GM12892 (cell line): ENCODE measurements at regions not wholly inside any gene's neighbourhood (a gene's known extent, or its start where the extent isn't known, plus 50 kb on each side); places are given as distances from the start of the nearest gene placed in this dataset.

Experiments
- DNase-seq: peaks from one replicate; pipeline ENCODE4 v3.0.0; 2011; ENCODE audit not compliant: insufficient read length
- FAIRE-seq: peaks from 2 replicates; lab custom pipeline; 2011; peaks lifted over from hg19 to GRCh38; lab: Jason Lieb, UNC
- POLR2A ChIP-seq: IDR thresholded peaks from 2 replicates; pipeline ENCODE4 v1.6.1; 2011; ENCODE audit warnings: low read depth, low read length, control low read depth
- POLR2AphosphoS5 ChIP-seq: IDR thresholded peaks from 2 replicates; pipeline ENCODE4 v1.6.1; 2011; ENCODE audit warnings: low read depth, low read length, control low read depth
- TAF1 ChIP-seq: IDR thresholded peaks from 2 replicates; pipeline ENCODE4 v1.6.1; 2011; ENCODE audit warnings: low read depth, mild to moderate bottlenecking, control low read depth, low read length, borderline replicate concordance

DNA sequence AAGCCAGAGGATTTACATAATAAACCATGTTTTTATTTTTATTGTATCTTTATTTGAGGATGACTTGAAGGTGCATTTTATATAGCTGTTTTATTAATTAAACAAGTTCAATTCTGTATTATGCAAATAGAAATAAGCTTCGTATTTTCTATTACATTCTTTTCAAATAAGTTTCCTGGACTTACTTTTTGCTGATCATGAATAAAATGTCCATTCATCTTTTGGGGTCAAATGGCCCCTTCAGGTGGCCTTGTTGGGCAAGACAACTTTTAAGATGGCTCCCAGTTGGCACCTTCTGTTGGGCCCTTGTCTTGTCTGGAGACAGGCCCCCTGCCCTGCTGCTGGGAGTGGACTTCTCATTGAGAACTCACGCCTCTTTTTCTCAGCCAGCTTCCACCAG, 654.6 kb upstream of the NOX3 start:
- no peak for DNase-seq
- FAIRE-seq: no peak
- no peak for TF ChIP-seq POLR2AphosphoS5
- TF ChIP-seq TAF1: no peak
- no peak for TF ChIP-seq POLR2A

GRCh38 chr6:156109713-156110112, 654.1 kb upstream of the NOX3 start:
- FAIRE-seq (no peak), DNase-seq (no peak)
- TF ChIP-seq POLR2A (no peak), TAF1 (no peak), POLR2AphosphoS5 (no peak)

- no peak for DNase-seq
Measured at GRCh38 chr6:156107624-156108101, 652.0 kb upstream of the NOX3 start.

DNA sequence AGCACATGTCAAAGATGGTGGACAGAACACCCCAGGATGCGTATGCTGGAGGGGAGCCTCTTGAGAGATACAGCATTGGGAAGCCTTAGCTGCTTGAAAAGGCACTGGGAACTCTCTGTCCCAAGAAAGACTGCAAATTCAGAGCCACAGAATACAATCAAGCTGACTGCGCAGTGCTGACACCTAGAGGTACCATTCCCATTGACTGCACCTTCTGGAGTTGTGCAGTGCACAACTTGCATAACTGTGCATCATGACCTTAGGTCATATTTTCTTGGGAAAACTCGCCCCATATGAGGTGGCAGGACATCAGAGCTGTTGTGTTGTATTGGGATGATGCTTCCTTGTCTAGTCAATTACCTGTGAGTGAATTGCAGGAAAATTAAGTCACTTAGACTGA, 646.5 kb upstream of the NOX3 start:
- no peak for TF ChIP-seq TAF1
- TF ChIP-seq POLR2AphosphoS5: no peak
- TF ChIP-seq POLR2A: no peak
- no peak for DNase-seq
- FAIRE-seq: no peak

More at GRCh38 chr6:156107624-156108101, 652.0 kb upstream of the NOX3 start:
- TF ChIP-seq POLR2A (no peak), POLR2AphosphoS5 (no peak), TAF1 (no peak)
- FAIRE-seq: no peak

GRCh38 chr6:156098839-156099238, 643.2 kb upstream of the NOX3 start:
- FAIRE-seq (no peak), DNase-seq (no peak)
- TF ChIP-seq TAF1: no peak
- TF ChIP-seq POLR2A: no peak
- TF ChIP-seq POLR2AphosphoS5: no peak

DNA sequence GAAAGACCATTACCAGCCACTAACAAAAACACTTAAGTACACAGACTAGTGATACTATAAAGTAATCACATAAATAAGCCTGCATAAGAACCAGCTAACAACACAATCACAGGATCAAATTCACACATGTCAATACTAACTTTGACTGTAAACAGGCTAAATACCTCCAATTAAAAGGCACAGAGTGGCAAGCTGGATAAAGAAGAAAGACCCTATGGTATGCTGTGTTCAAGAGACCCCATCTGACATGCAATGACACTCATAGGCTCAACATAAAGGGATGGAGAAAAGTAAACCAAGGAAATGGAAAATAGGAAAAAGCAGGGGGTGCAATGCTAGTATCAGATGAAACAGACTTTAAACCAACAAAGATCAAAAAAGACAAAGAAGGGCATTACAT, 631.8 kb upstream of the NOX3 start:
- TF ChIP-seq POLR2AphosphoS5 (no peak), TAF1 (no peak), POLR2A (no peak)
- no peak for DNase-seq
- no peak for FAIRE-seq

- FAIRE-seq (no peak), DNase-seq (no peak)
- no peak for TF ChIP-seq POLR2A
- TF ChIP-seq TAF1: no peak
- TF ChIP-seq POLR2AphosphoS5: no peak
Measured at GRCh38 chr6:156082012-156082411, 626.4 kb upstream of the NOX3 start.

- TF ChIP-seq POLR2AphosphoS5: no peak
- no peak for TF ChIP-seq TAF1
- TF ChIP-seq POLR2A: no peak
- no peak for DNase-seq
- no peak for FAIRE-seq
Measured at GRCh38 chr6:156080371-156080770, 624.7 kb upstream of the NOX3 start.

GRCh38 chr6:156068881-156069280, 613.2 kb upstream of the NOX3 start:
- DNase-seq: no peak
- TF ChIP-seq TAF1 (no peak), POLR2A (no peak), POLR2AphosphoS5 (no peak)
- no peak for FAIRE-seq

- FAIRE-seq (no peak), DNase-seq (no peak)
- TF ChIP-seq POLR2A (no peak), POLR2AphosphoS5 (no peak), TAF1 (no peak)
Measured at GRCh38 chr6:156065849-156066248, 610.2 kb upstream of the NOX3 start.

DNA sequence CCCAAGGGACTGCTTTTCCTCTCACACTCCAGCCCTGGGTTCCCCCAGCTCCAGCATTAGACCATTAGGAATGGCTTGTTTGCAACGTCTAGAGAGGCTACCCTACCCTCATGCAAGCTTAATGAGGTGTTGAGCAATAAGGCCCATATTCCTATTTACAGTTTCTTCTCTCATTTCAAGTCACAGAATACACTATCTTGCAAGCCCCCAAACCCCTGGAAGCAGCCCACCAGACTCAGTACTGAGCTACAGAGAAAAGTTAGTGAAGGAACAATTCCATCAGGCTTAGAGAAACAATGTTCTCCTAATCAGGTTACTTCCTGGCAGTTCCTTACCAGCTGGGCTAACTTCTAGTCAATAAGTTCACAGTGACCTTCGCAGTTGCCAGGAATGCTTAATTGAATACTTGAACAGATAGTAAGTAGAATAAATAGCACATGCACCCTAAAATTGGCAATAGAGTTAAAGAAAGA, 606.5 kb upstream of the NOX3 start:
- TF ChIP-seq POLR2AphosphoS5 (no peak), TAF1 (no peak), POLR2A (no peak)
- DNase-seq (no peak), FAIRE-seq (no peak)

GRCh38 chr6:156061465-156061864, 605.8 kb upstream of the NOX3 start:
- FAIRE-seq (no peak), DNase-seq (no peak)
- TF ChIP-seq POLR2AphosphoS5 (no peak), TAF1 (no peak), POLR2A (no peak)
